ENCODE measurements at regions not wholly inside any gene's neighbourhood (a gene's known extent, or its start where the extent isn't known, plus 50 kb on each side); places are given as distances from the start of the nearest gene placed in this dataset.
A peak's percentile ranks its signal among the peaks of the same experiment; 100 is the strongest.
"Not testable (repeated sequence)": the region's sequence is repeated elsewhere in the genome, so short reads cannot be mapped to it uniquely, and the experiment has no call there.

GRCh38 chr1:114032271-114033215 is 53.3 kb downstream of the OLFML3 start:
- peak; percentile 14 for DNase-seq (ENCODE audit: low read depth)

GRCh38 chr1:114033216-114033706 is 54.0 kb downstream of the OLFML3 start:
- DNase-seq (ENCODE audit: low read depth): no peak

- DNase-seq (ENCODE audit: low read depth): no peak
These were observed 54.7 kb downstream of the OLFML3 start for GRCh38 chr1:114033961-114034360.

- DNase-seq (ENCODE audit: low read depth): no peak
These were observed 55.5 kb downstream of the OLFML3 start for GRCh38 chr1:114034567-114035303.

GRCh38 chr1:114035304-114035700 is 56.0 kb downstream of the OLFML3 start:
- DNase-seq (ENCODE audit: low read depth): no peak

- not testable (repeated sequence) for DNase-seq (ENCODE audit: low read depth)
These were observed 57.8 kb downstream of the OLFML3 start for GRCh38 chr1:114036841-114037630.

GRCh38 chr1:114037631-114037890 is 58.3 kb downstream of the OLFML3 start:
- DNase-seq (ENCODE audit: low read depth): no peak

- no peak for DNase-seq (ENCODE audit: low read depth)
These were observed 58.9 kb downstream of the OLFML3 start for GRCh38 chr1:114037962-114038816.
